HFF-Myc (cell line): ENCODE measurements at regions not wholly inside any gene's neighbourhood (a gene's known extent, or its start where the extent isn't known, plus 50 kb on each side); places are given as distances from the start of the nearest gene placed in this dataset.

Source experiments
- DNase-seq: peaks from one replicate; pipeline ENCODE4 v3.0.0-alpha.2; 2011; ENCODE audit warnings: low read depth; ENCODE audit errors: extremely low read depth
- H3K4me3 ChIP-seq: replicated peaks from 2 replicates; pipeline ENCODE4 v1.5.1; 2011; ENCODE audit warnings: low read depth, mild to moderate bottlenecking, control low read depth, low read length
- CTCF ChIP-seq: IDR thresholded peaks from 2 replicates; pipeline ENCODE4 v1.5.1; 2012; ENCODE audit warnings: mild to moderate bottlenecking, low read depth, low read length, control low read depth; ENCODE audit errors: missing control alignments

GRCh38 chr1:5432436-5432835, 559.8 kb downstream of the NPHP4 start:
- no peak overlapping the region for H3K4me3 ChIP-seq
- no peak for TF ChIP-seq CTCF
- DNase-seq = no peak

GRCh38 chr1:5430911-5431697, 561.1 kb downstream of the NPHP4 start:
- no peak for TF ChIP-seq CTCF
- no peak overlapping the region for H3K4me3 ChIP-seq
- no peak for DNase-seq

GRCh38 chr1:5430136-5430535, 562.1 kb downstream of the NPHP4 start:
- no peak for DNase-seq
- H3K4me3 ChIP-seq = no peak overlapping the region
- no peak for TF ChIP-seq CTCF

GRCh38 chr1:5428351-5428750, 563.9 kb downstream of the NPHP4 start:
- H3K4me3 ChIP-seq = no peak overlapping the region
- no peak for DNase-seq
- TF ChIP-seq CTCF = no peak

GRCh38 chr1:5427026-5427613, 565.1 kb downstream of the NPHP4 start:
- DNase-seq = no peak
- H3K4me3 ChIP-seq = no peak overlapping the region
- TF ChIP-seq CTCF = no peak

- DNase-seq = no peak
- H3K4me3 ChIP-seq = no peak overlapping the region
- TF ChIP-seq CTCF = no peak
Measured at GRCh38 chr1:5424802-5425703, 567.2 kb downstream of the NPHP4 start.
